Fibroblast of pulmonary artery (primary cell): ENCODE measurements at regions not wholly inside any gene's neighbourhood (a gene's known extent, or its start where the extent isn't known, plus 50 kb on each side); places are given as distances from the start of the nearest gene placed in this dataset.

Source experiments
- DNase-seq: peaks from one replicate; pipeline ENCODE4 v3.0.0-alpha.2; 2010; ENCODE audit warnings: low read depth
- H3K4me3 ChIP-seq: replicated peaks from 2 replicates; pipeline ENCODE4 v1.5.1; 2011; ENCODE audit warnings: low read depth, mild to moderate bottlenecking, control low read depth, low read length, moderate library complexity
- CTCF ChIP-seq: IDR thresholded peaks from 2 replicates; pipeline ENCODE4 v1.5.1; 2011; ENCODE audit warnings: mild to moderate bottlenecking, control low read depth, low read length, inconsistent platforms; ENCODE audit errors: missing control alignments

- H3K4me3 ChIP-seq = no peak overlapping the region
- no peak for DNase-seq
- TF ChIP-seq CTCF = no peak
Observed at GRCh38 chr2:16152071-16152927, 211.9 kb downstream of the MYCN start.

- no peak for DNase-seq
- H3K4me3 ChIP-seq = no peak overlapping the region
- no peak for TF ChIP-seq CTCF
Observed at GRCh38 chr2:16151651-16152050, 211.3 kb downstream of the MYCN start.

- H3K4me3 ChIP-seq = no peak overlapping the region
- no peak for TF ChIP-seq CTCF
- DNase-seq = no peak
Observed at GRCh38 chr2:16151281-16151570, 210.9 kb downstream of the MYCN start.

GRCh38 chr2:16150456-16151280 is 210.3 kb downstream of the MYCN start:
- no peak for TF ChIP-seq CTCF
- no peak overlapping the region for H3K4me3 ChIP-seq
- no peak for DNase-seq

GRCh38 chr2:16149349-16150243 is 209.2 kb downstream of the MYCN start:
- H3K4me3 ChIP-seq = no peak overlapping the region
- no peak for TF ChIP-seq CTCF
- DNase-seq = no peak

- H3K4me3 ChIP-seq = no peak overlapping the region
- TF ChIP-seq CTCF = no peak
- DNase-seq = no peak
Observed at GRCh38 chr2:16148632-16149348, 208.4 kb downstream of the MYCN start.
